Retinal pigment epithelial cell (primary cell): ENCODE measurements at regions not wholly inside any gene's neighbourhood (a gene's known extent, or its start where the extent isn't known, plus 50 kb on each side); places are given as distances from the start of the nearest gene placed in this dataset.
"Not testable (repeated sequence)": the region's sequence is repeated elsewhere in the genome, so short reads cannot be mapped to it uniquely, and the experiment has no call there.

Source experiments
- DNase-seq: peaks from one replicate; pipeline ENCODE4 v3.0.0-alpha.2; 2010; ENCODE audit warnings: low read depth
- H3K4me3 ChIP-seq: 2 replicates; pipeline ENCODE4 v1.5.1; 2011; ENCODE audit warnings: mild to moderate bottlenecking, low read length, control low read depth, moderate library complexity
- CTCF ChIP-seq: conservative IDR thresholded peaks from 2 replicates; pipeline ENCODE4 v1.5.1; 2011; ENCODE audit warnings: low read depth, low read length, control low read depth, inconsistent platforms

GRCh38 chr13:25005050-25005497 is 90.9 kb upstream of the PABPC3 start:
- peak; percentile 49 for TF ChIP-seq CTCF
- not testable (repeated sequence) for DNase-seq, H3K4me3 ChIP-seq

GRCh38 chr13:25007389-25007788 is 88.5 kb upstream of the PABPC3 start:
- not testable (repeated sequence) for H3K4me3 ChIP-seq, DNase-seq

- H3K4me3 ChIP-seq, DNase-seq: not testable (repeated sequence)
Observed at GRCh38 chr13:25014398-25014973, 81.5 kb upstream of the PABPC3 start.

DNA sequence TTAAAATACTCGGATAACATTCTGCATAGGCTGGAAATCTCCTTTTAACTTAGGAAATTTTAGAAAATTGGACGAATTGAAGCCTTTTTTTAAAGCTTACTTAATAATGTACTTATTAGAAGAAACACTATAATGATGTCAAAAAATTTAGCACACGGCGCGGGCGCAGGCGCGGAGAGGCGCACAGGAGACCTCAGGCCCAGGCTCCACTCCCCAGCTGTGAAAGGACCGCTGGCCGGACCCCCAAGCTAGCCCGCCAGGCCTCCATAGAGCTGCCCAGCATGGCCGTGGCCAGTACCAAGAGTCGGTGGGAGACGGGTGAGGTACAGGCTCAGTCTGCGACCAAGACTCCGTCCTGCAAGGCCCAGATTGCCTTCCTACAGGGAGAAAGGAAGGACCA is 78.8 kb upstream of the PABPC3 start:
- H3K4me3 ChIP-seq: not testable (repeated sequence)

DNA sequence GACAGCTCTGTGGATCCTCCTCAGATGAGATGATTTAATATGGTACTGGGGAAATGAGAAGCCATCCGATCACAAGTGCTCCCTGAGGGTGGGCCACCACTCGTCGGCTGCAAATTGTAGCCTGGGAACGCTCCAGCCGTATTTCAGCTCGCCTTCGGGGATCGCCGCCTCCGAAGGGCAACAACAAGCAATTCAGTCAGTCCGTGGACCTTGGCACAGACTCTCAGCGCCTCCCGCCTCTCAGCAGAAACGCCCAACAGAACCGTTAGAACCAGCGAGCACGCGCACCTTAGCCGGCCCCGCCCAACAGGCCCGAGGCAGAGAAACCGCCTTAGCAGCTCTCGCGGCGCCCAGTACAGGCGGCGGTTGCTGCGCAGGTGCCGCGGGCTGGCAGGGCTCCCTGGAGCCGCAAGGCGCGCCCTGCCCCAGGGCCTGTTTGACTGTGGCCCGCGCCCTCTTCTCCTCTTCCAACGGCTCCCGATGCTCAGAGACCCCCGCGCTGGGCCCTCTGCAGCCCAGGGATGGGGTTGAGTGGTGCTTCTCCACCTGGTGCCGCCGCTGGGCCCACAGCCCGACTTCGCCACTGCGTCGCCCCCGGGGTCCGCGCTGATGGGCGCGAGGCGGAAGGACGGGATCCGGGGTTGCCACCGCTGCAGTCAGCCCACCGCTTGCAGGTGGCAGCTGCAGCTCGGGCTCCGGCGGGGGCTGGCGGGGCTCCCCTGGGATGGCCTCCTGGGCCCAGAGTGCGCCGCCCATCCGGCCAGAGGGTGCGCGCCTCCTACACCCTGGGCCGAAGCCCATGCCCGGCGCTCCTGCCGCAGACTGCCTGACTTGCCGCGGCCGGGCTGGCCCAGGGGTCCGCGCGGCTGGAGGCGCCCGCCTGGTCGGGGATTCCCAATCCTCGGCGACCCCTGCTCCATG is 77.9 kb upstream of the PABPC3 start:
- H3K4me3 ChIP-seq: peak overlapping the region; percentile 37
- DNase-seq: not testable (repeated sequence)

More for the DNA sequence above, 78.8 kb upstream of the PABPC3 start:
- not testable (repeated sequence) for DNase-seq

- DNase-seq: no peak
- no peak for TF ChIP-seq CTCF
- peak overlapping the region; percentile 30 for H3K4me3 ChIP-seq
Observed at GRCh38 chr13:25018729-25019115, 77.2 kb upstream of the PABPC3 start.

GRCh38 chr13:25019741-25020140 is 76.2 kb upstream of the PABPC3 start:
- H3K4me3 ChIP-seq, DNase-seq: not testable (repeated sequence)

GRCh38 chr13:25024175-25024574 is 71.8 kb upstream of the PABPC3 start:
- no peak overlapping the region for H3K4me3 ChIP-seq
- no peak for TF ChIP-seq CTCF
- DNase-seq: no peak

DNA sequence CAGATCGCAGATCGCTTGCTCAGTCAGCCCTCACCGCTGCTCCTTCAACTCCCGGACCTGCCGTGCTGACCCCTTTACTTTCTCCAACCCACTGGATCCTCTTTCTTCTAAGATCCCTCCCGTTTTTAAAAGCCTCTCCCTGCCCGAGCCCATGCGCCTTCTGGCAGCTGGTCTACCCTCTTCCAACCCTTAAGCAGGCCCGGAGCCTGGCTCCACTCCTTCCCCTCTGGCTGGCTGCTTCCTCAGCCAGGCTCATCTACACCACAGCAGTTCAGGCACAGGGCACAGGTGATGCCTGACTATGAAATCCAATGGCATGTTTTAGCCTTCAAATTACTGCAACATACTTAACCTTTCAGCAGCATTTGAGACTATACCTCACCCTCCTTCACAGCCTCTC is 63.8 kb upstream of the PABPC3 start:
- no peak overlapping the region for H3K4me3 ChIP-seq
- no peak for DNase-seq
- no peak for TF ChIP-seq CTCF
